Immature natural killer cell (primary cell): ENCODE measurements at regions not wholly inside any gene's neighbourhood (a gene's known extent, or its start where the extent isn't known, plus 50 kb on each side); places are given as distances from the start of the nearest gene placed in this dataset.

ENCODE experiments used
- DNase-seq, 3 donors: peaks; one replicate each; pipeline ENCODE4 v3.0.0; 2022; ENCODE audit warnings: mixed read lengths in 1 of 3
- H3K27ac Mint-ChIP-seq, 6 donors: one replicate each; pipeline ENCODE4 v1.8.0; 2020; ENCODE audit warnings: mixed read lengths in 6 of 6, mild to moderate bottlenecking in 5 of 6, inconsistent platforms in 4 of 6, moderate library complexity in 3 of 6
- H3K27me3 Mint-ChIP-seq, 3 donors: one replicate each; pipeline ENCODE4 v1.8.0; 2020 to 2021; ENCODE audit warnings: low read depth in 3 of 3, mild to moderate bottlenecking in 3 of 3, mixed read lengths in 3 of 3, moderate library complexity in 3 of 3, inconsistent platforms in 1 of 3
- H3K36me3 Mint-ChIP-seq, 3 donors: one replicate each; pipeline ENCODE4 v1.8.0; 2020; ENCODE audit warnings: mixed read lengths in 3 of 3, inconsistent platforms in 2 of 3, mild to moderate bottlenecking in 2 of 3
- H3K4me1 Mint-ChIP-seq, 2 donors: one replicate each; pipeline ENCODE4 v1.8.0; 2020; ENCODE audit warnings: inconsistent platforms in 2 of 2, mild to moderate bottlenecking in 2 of 2, mixed read lengths in 2 of 2, moderate library complexity in 1 of 2
- H3K4me3 Mint-ChIP-seq, 5 donors: one replicate each; pipeline ENCODE4 v1.8.0; 2020; ENCODE audit warnings: mild to moderate bottlenecking in 5 of 5, mixed read lengths in 5 of 5, inconsistent platforms in 3 of 5, moderate library complexity in 3 of 5
- H3K9me3 Mint-ChIP-seq, 6 donors: one replicate each; pipeline ENCODE4 v1.8.0; 2020; ENCODE audit warnings: mild to moderate bottlenecking in 6 of 6, mixed read lengths in 6 of 6, inconsistent platforms in 4 of 6, moderate library complexity in 3 of 6

- Mint-ChIP-seq H3K27ac (no peak overlapping the region), H3K36me3 (no peaks in the 10 kb centered on the region), H3K4me1 (no peaks in the 10 kb centered on the region), H3K9me3 (peaks cover 10 to 73% (median 26%) of the 10 kb centered on the region in 6 donors), H3K27me3 (peaks cover 0 to 2% (median 0%) of the 10 kb centered on the region in 3 donors), H3K4me3 (no peak overlapping the region)
- no peak for DNase-seq
Measured at GRCh38 chr7:109111086-109111485, 541.4 kb downstream of the DNAJB9 start.

GRCh38 chr7:109121599-109122300, 552.1 kb downstream of the DNAJB9 start:
- H3K9me3 Mint-ChIP-seq, result peaks cover 14 to 64% (median 36%) of the 10 kb centered on the region in 6 donors
- H3K36me3 Mint-ChIP-seq, result peaks cover 0 to 9% (median 0%) of the 10 kb centered on the region in 3 donors
- no peak overlapping the region for H3K4me3 Mint-ChIP-seq
- no peak for DNase-seq
- H3K27ac Mint-ChIP-seq, result no peak overlapping the region
- H3K27me3 Mint-ChIP-seq, result peaks cover 0 to 2% (median 0%) of the 10 kb centered on the region in 3 donors
- no peaks in the 10 kb centered on the region for H3K4me1 Mint-ChIP-seq

DNA sequence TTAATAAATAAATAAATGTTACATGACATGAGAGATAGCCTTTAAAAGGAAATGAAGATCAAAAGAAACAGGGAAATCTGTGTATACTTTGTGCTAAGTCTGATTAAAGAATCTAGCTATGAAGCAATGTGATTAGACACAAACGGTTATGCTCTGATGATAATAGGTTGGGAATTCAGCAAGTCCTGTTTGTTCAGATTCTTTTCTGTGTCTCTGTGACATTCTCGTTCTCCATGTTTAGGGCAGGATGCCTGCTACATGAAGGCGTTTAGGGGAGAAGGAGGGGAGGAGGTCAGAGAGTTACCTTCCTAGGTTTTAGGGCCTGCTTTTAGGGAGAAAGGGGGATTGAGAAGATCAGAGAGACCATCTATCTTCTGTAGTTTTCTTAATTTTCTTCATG, 555.3 kb downstream of the DNAJB9 start:
- Mint-ChIP-seq H3K27ac (no peak overlapping the region), H3K36me3 (peaks cover 0 to 7% (median 0%) of the 10 kb centered on the region in 3 donors), H3K4me1 (no peaks in the 10 kb centered on the region), H3K4me3 (no peak overlapping the region), H3K27me3 (peaks cover 0 to 2% (median 0%) of the 10 kb centered on the region in 3 donors), H3K9me3 (peaks cover 15 to 63% (median 34%) of the 10 kb centered on the region in 6 donors)
- no peak for DNase-seq

GRCh38 chr7:109126404-109127050, 556.9 kb downstream of the DNAJB9 start:
- Mint-ChIP-seq H3K36me3 (peaks cover 0 to 7% (median 0%) of the 10 kb centered on the region in 3 donors), H3K4me3 (no peak overlapping the region), H3K27ac (no peak overlapping the region), H3K9me3 (peaks cover 24 to 64% (median 38%) of the 10 kb centered on the region in 6 donors), H3K27me3 (peaks cover 0 to 2% (median 0%) of the 10 kb centered on the region in 3 donors), H3K4me1 (no peaks in the 10 kb centered on the region)
- DNase-seq, result no peak

DNA sequence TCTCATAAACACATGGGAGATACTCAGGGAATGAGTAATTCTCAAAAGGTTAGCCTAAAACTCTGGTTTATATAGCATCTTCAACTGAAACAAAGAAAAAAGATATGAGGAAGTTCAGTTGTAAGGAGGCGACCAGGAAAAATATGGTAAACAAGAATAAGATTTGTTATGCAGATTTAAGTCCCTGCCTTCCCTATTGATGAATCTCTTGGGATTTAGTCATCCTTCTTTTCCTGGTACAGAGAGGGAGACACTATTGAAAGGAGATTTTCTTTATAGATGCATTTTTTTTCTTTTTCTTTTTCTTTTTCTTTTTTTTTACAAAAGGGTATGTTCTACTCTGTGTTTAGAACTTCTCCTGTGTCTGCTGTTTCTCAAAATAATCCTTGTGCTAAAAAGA, 557.5 kb downstream of the DNAJB9 start:
- Mint-ChIP-seq H3K27ac (no peak overlapping the region), H3K4me3 (no peak overlapping the region), H3K4me1 (no peaks in the 10 kb centered on the region), H3K9me3 (peaks cover 24 to 62% (median 37%) of the 10 kb centered on the region in 6 donors), H3K36me3 (peaks cover 0 to 7% (median 0%) of the 10 kb centered on the region in 3 donors), H3K27me3 (peaks cover 0 to 2% (median 0%) of the 10 kb centered on the region in 3 donors)
- no peak for DNase-seq

DNA sequence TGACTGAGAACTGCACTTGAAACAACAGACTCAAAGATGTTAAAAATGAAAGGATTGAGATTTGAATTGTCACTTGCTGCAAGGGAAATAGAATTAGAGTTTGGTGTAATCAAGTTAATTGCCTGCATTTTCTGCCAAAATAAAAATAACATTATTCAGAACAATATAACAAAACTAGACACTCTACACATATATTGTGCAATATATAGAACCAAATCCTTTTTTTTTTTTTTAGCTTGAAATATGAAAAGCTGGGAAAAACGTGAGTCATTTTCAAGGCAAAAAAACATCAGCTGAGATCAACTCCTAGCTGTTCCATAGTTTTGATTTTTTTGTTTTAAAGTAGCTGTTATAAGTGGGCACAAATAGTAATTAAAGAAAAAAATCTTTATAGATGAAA, 561.5 kb downstream of the DNAJB9 start:
- peaks cover 0 to 2% (median 1%) of the 10 kb centered on the region in 3 donors for H3K27me3 Mint-ChIP-seq
- H3K27ac Mint-ChIP-seq, result no peak overlapping the region
- DNase-seq, result no peak
- H3K9me3 Mint-ChIP-seq, result peaks cover 20 to 53% (median 34%) of the 10 kb centered on the region in 6 donors
- peaks cover 0 to 7% (median 0%) of the 10 kb centered on the region in 3 donors for H3K36me3 Mint-ChIP-seq
- no peak overlapping the region for H3K4me3 Mint-ChIP-seq
- H3K4me1 Mint-ChIP-seq, result no peaks in the 10 kb centered on the region

GRCh38 chr7:109136893-109137292, 567.2 kb downstream of the DNAJB9 start:
- Mint-ChIP-seq H3K36me3 (peaks cover 0 to 6% (median 0%) of the 10 kb centered on the region in 3 donors), H3K27me3 (peaks cover 1 to 3% (median 2%) of the 10 kb centered on the region in 3 donors), H3K27ac (no peak overlapping the region), H3K4me3 (no peak overlapping the region), H3K9me3 (peaks cover 14 to 64% (median 48%) of the 10 kb centered on the region in 6 donors), H3K4me1 (no peaks in the 10 kb centered on the region)
- DNase-seq, result no peak

DNA sequence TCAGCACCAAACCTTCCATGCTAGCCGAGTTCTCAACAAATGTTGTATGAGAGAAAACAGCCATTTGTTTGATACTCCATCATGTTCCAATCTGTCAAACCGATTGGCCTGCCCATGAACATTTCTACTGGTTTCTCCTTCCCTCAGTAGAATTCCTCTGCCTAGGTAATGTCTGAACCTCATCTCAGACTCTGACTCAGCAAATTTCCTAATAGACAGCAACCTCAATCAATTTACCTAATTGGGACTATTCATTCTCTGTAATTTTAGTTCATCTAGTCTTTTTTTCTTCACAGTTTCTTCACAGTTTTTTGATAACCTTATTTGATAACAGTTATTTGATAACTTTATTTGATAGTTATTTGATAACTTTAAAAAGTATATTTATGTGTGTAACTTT, 585.1 kb downstream of the DNAJB9 start:
- no peak for DNase-seq
- Mint-ChIP-seq H3K4me1 (no peaks in the 10 kb centered on the region), H3K9me3 (peaks cover 10 to 75% (median 47%) of the 10 kb centered on the region in 6 donors), H3K27me3 (no peaks in the 10 kb centered on the region), H3K27ac (no peak overlapping the region), H3K36me3 (no peaks in the 10 kb centered on the region), H3K4me3 (no peak overlapping the region)

DNA sequence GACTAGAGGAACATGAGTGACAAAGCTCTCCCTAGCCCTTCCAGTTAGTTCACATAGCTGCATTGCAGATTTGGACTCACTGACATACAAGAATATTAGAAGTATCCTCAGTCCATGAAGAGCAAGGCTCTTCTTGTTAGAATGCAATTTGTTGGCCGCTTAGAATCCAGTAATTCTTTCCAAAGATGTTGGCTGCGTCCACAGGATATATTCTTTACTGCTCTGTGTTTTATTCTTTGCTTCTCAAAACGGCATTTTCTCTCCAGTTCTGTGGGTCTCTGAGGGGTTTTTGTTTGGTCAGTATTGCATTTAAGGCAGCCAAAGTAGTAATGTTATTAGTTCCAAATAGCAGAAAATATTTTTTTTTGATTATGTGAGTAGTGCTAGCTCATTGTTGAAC, 588.6 kb downstream of the DNAJB9 start:
- Mint-ChIP-seq H3K9me3 (peaks cover 14 to 72% (median 46%) of the 10 kb centered on the region in 6 donors), H3K27me3 (no peaks in the 10 kb centered on the region), H3K27ac (no peak overlapping the region), H3K36me3 (no peaks in the 10 kb centered on the region), H3K4me3 (no peak overlapping the region), H3K4me1 (no peaks in the 10 kb centered on the region)
- DNase-seq, result no peak

GRCh38 chr7:109176661-109177060, 607.0 kb downstream of the DNAJB9 start:
- peaks cover 8 to 37% (median 16%) of the 10 kb centered on the region in 6 donors for H3K9me3 Mint-ChIP-seq

DNA sequence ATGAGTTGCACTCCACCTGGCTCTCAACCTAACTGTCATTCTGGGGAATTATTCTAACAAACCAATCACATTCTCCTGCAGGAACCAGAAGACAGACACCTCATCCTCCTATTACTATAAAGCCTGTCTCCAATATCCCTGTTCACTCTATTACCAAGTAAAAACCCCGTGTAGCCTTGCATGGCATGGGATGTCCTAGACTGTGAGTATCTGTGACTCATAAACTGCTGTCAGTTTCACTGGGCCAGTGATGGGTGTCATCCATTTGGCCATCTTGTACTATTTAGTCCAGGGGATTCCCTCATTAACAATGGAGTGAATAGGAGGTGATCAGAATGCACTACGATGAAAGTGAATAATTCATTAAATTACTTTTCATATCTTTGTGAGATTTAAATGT, 608.7 kb downstream of the DNAJB9 start:
- H3K4me3 Mint-ChIP-seq, result no peak overlapping the region
- no peaks in the 10 kb centered on the region for H3K36me3 Mint-ChIP-seq
- no peak for DNase-seq
- peaks cover 12 to 42% (median 18%) of the 10 kb centered on the region in 6 donors for H3K9me3 Mint-ChIP-seq
- H3K27ac Mint-ChIP-seq, result no peak overlapping the region
- no peaks in the 10 kb centered on the region for H3K4me1 Mint-ChIP-seq
- H3K27me3 Mint-ChIP-seq, result peaks cover 0 to 2% (median 0%) of the 10 kb centered on the region in 3 donors

More at GRCh38 chr7:109176661-109177060, 607.0 kb downstream of the DNAJB9 start:
- Mint-ChIP-seq H3K4me3 (no peak overlapping the region), H3K27ac (no peak overlapping the region), H3K4me1 (no peaks in the 10 kb centered on the region), H3K36me3 (no peaks in the 10 kb centered on the region), H3K27me3 (peaks cover 0 to 2% (median 0%) of the 10 kb centered on the region in 3 donors)
- no peak for DNase-seq

- DNase-seq, result no peak
- Mint-ChIP-seq H3K27ac (no peak overlapping the region), H3K4me3 (no peak overlapping the region), H3K27me3 (peaks cover 0 to 2% (median 0%) of the 10 kb centered on the region in 3 donors), H3K9me3 (peaks cover 12 to 49% (median 26%) of the 10 kb centered on the region in 6 donors), H3K4me1 (no peaks in the 10 kb centered on the region), H3K36me3 (no peaks in the 10 kb centered on the region)
Measured at GRCh38 chr7:109179601-109180000, 609.9 kb downstream of the DNAJB9 start.

DNA sequence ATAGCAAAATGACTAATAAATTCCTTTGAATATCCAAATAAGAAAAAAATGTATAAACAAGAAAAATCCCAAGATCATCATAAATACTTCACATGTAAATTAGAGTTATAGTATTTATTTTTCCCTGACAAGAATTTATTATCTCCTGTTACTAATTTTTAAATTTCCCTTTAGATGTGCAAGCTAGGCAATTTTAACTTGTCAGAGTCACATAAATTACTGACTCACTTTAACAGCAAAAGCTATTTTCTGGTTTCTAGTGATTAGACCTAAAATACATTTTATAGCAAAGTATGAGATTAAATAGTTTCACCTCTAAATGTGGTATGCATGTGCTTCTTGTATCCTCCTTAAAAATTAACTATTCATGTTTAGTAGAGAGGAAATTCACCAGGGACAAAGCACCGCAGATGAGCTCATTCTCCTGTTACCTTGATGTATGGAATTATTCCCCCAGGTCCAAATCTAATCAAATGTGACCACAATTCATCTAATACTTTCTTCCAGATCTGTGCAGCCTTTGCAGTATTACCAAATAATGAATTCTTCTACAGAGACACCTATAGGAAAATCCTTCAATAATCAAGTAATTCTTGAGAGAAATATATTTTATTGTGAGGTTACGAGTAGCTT, 621.2 kb downstream of the DNAJB9 start:
- Mint-ChIP-seq H3K36me3 (peaks cover 0 to 3% (median 0%) of the 10 kb centered on the region in 3 donors), H3K4me1 (no peaks in the 10 kb centered on the region), H3K27ac (no peak overlapping the region), H3K9me3 (peaks cover 13 to 49% (median 27%) of the 10 kb centered on the region in 6 donors), H3K27me3 (no peaks in the 10 kb centered on the region), H3K4me3 (no peak overlapping the region)
- DNase-seq, result no peak

DNA sequence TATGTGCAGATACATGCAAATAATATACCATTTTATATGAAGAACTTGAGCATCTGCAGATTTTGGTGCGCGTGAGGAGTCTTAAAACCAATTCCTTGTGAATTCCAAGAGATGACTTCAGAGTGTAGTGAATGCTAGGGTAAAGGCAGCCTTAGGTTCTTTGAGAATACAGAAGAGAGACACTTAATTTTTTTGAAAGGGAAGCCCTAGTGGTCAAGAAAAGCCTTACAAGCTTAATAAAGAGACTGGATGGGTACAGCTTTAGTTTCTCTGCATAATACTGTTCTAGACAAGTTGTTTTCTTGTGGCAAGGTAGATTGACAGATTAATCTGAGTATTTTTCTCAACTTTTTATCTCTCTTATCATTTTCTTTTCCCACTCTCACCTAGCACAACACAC, 636.5 kb downstream of the DNAJB9 start:
- H3K27ac Mint-ChIP-seq, result no peak overlapping the region
- H3K9me3 Mint-ChIP-seq, result peaks cover 23 to 63% (median 39%) of the 10 kb centered on the region in 6 donors
- no peak overlapping the region for H3K4me3 Mint-ChIP-seq
- H3K27me3 Mint-ChIP-seq, result peaks cover 0 to 2% (median 0%) of the 10 kb centered on the region in 3 donors
- H3K36me3 Mint-ChIP-seq, result peaks cover 0 to 4% (median 4%) of the 10 kb centered on the region in 3 donors
- DNase-seq, result no peak
- H3K4me1 Mint-ChIP-seq, result no peaks in the 10 kb centered on the region
